ENCODE measurements at regions not wholly inside any gene's neighbourhood (a gene's known extent, or its start where the extent isn't known, plus 50 kb on each side); places are given as distances from the start of the nearest gene placed in this dataset.

DNA sequence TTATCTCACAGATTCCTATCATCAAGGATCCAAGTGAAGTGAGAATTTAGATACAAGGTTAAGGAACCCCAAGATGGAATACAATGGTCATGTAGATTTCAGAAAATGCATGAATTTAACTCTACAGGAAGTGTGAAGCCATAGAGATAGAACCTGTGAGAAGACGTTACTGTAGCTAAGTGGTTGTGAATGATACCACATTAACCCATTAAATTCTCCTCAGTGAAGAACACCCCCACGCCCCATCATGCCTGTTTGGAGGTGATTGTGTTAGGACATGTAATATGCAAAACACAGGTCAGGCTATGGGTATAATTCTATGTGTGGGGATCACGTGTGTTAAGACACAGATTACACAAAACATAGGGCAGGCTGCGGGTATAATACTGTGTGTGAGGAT is 1166.7 kb downstream of the EFNB2 start:
- H3K27ac ChIP-seq, result no peak overlapping the region
- no peak overlapping the region for H3K9ac ChIP-seq
- H3K9me3 ChIP-seq, result no peaks in the 10 kb centered on the region
- no peaks in the 10 kb centered on the region for H3K36me3 ChIP-seq
- H3K4me3 ChIP-seq, result no peak overlapping the region
- no peaks in the 10 kb centered on the region for H3K27me3 ChIP-seq
- no peaks in the 10 kb centered on the region for H3K4me1 ChIP-seq
- TF ChIP-seq Cebpa-rat (IDR thresholded peaks at IDR 0.05), result no peak
- no peak overlapping the region for H3K4me2 ChIP-seq
- no peaks in the 10 kb centered on the region for H4K20me1 ChIP-seq

GRCh38 chr13:105365831-105366230 is 1169.6 kb downstream of the EFNB2 start:
- TF ChIP-seq Cebpa-rat (IDR thresholded peaks at IDR 0.05), result no peak
- Histone ChIP-seq H4K20me1 (no peaks in the 10 kb centered on the region), H3K27ac (no peak overlapping the region), H3K36me3 (no peaks in the 10 kb centered on the region), H3K9me3 (no peaks in the 10 kb centered on the region), H3K4me1 (no peaks in the 10 kb centered on the region), H3K27me3 (no peaks in the 10 kb centered on the region), H3K4me2 (no peak overlapping the region), H3K9ac (no peak overlapping the region), H3K4me3 (no peak overlapping the region)

- Histone ChIP-seq H3K4me3 (no peak overlapping the region), H3K27ac (no peak overlapping the region), H3K4me1 (no peaks in the 10 kb centered on the region), H4K20me1 (no peaks in the 10 kb centered on the region), H3K4me2 (no peak overlapping the region), H3K9ac (no peak overlapping the region), H3K36me3 (no peaks in the 10 kb centered on the region), H3K27me3 (no peaks in the 10 kb centered on the region), H3K9me3 (no peaks in the 10 kb centered on the region)
- TF ChIP-seq Cebpa-rat (IDR thresholded peaks at IDR 0.05), result no peak
These were observed 1170.4 kb downstream of the EFNB2 start for GRCh38 chr13:105365021-105365550.

- Histone ChIP-seq H4K20me1 (no peaks in the 10 kb centered on the region), H3K27me3 (no peaks in the 10 kb centered on the region), H3K9me3 (no peaks in the 10 kb centered on the region), H3K27ac (no peak overlapping the region), H3K4me1 (no peaks in the 10 kb centered on the region), H3K4me3 (no peak overlapping the region), H3K4me2 (no peak overlapping the region), H3K9ac (no peak overlapping the region), H3K36me3 (no peaks in the 10 kb centered on the region)
- TF ChIP-seq Cebpa-rat (IDR thresholded peaks at IDR 0.05), result no peak
These were observed 1171.3 kb downstream of the EFNB2 start for GRCh38 chr13:105364191-105364590.

- no peak overlapping the region for H3K9ac ChIP-seq
- H3K9me3 ChIP-seq, result no peaks in the 10 kb centered on the region
- H3K4me1 ChIP-seq, result no peaks in the 10 kb centered on the region
- H3K4me3 ChIP-seq, result no peak overlapping the region
- no peaks in the 10 kb centered on the region for H3K36me3 ChIP-seq
- no peaks in the 10 kb centered on the region for H3K27me3 ChIP-seq
- H3K27ac ChIP-seq, result no peak overlapping the region
- no peaks in the 10 kb centered on the region for H4K20me1 ChIP-seq
- no peak for TF ChIP-seq Cebpa-rat (IDR thresholded peaks at IDR 0.05)
- no peak overlapping the region for H3K4me2 ChIP-seq
These were observed 1171.9 kb downstream of the EFNB2 start for GRCh38 chr13:105363261-105364190.

DNA sequence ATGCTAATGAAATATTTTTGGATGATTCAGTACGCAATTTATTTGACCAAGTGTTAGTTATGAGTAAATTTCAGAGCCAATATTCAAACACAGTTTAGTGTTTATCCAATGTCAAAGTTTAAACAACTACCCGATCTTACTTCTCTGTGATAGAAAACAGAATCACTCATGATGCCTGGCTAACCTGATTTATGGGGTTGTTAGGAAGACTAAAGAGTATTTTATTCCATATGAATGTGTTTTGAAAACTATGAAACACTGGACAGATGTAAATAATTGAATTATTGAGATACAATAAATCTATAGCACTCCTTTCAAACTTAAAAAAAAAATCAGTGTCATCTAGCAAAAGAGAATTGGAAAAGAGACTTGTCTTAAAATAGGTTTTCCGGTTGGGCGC is 1181.8 kb downstream of the EFNB2 start:
- TF ChIP-seq Cebpa-rat (IDR thresholded peaks at IDR 0.05), result no peak
- Histone ChIP-seq H3K9ac (no peak overlapping the region), H3K27ac (no peak overlapping the region), H3K4me2 (no peak overlapping the region), H3K4me3 (no peak overlapping the region), H3K9me3 (no peaks in the 10 kb centered on the region), H4K20me1 (no peaks in the 10 kb centered on the region), H3K27me3 (no peaks in the 10 kb centered on the region), H3K36me3 (no peaks in the 10 kb centered on the region), H3K4me1 (no peaks in the 10 kb centered on the region)

- H4K20me1 ChIP-seq, result no peaks in the 10 kb centered on the region
- no peaks in the 10 kb centered on the region for H3K27me3 ChIP-seq
- no peaks in the 10 kb centered on the region for H3K4me1 ChIP-seq
- H3K9me3 ChIP-seq, result no peaks in the 10 kb centered on the region
- no peak overlapping the region for H3K4me2 ChIP-seq
- TF ChIP-seq Cebpa-rat (IDR thresholded peaks at IDR 0.05), result no peak
- H3K4me3 ChIP-seq, result no peak overlapping the region
- no peak overlapping the region for H3K27ac ChIP-seq
- no peak overlapping the region for H3K9ac ChIP-seq
- H3K36me3 ChIP-seq, result no peaks in the 10 kb centered on the region
These were observed 1186.3 kb downstream of the EFNB2 start for GRCh38 chr13:105349082-105349723.

DNA sequence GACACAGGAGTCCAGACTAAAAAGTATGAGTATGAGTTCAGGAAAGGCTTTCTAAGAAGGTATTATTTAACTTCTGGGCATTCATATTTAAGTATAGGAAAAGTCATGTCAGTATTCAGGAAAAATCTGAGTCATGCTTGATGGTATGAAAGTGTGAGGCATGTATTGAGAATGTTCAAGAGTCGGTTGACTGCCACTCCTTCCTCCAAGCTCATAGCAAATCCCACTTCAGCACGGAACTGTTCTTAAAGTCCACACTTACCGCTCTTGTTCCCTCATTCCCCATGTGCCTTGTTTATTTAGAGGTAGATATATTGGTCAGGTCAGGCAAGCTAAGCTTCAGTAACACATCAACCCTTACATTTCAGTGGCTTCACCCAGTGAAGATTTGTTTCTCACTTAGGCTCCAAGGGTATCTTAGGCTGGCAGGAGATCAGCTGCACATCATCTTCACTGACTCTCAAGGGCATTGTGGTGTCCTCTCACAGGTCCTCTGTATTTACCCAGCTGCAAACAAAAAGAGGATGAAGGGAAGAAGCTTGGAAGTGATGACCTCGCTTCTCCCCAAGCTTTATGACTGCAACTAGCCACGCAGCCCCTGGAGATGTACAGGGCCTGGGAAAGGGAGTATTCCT is 1189.2 kb downstream of the EFNB2 start:
- Histone ChIP-seq H3K9ac (no peak overlapping the region), H3K9me3 (no peaks in the 10 kb centered on the region), H3K27ac (no peak overlapping the region), H3K4me1 (no peaks in the 10 kb centered on the region), H3K36me3 (no peaks in the 10 kb centered on the region), H4K20me1 (no peaks in the 10 kb centered on the region), H3K4me3 (no peak overlapping the region), H3K4me2 (no peak overlapping the region), H3K27me3 (no peaks in the 10 kb centered on the region)
- no peak for TF ChIP-seq Cebpa-rat (IDR thresholded peaks at IDR 0.05)

- H3K4me1 ChIP-seq, result no peaks in the 10 kb centered on the region
- no peaks in the 10 kb centered on the region for H3K36me3 ChIP-seq
- no peak overlapping the region for H3K4me3 ChIP-seq
- no peak for TF ChIP-seq Cebpa-rat (IDR thresholded peaks at IDR 0.05)
- no peak overlapping the region for H3K27ac ChIP-seq
- H3K4me2 ChIP-seq, result no peak overlapping the region
- no peaks in the 10 kb centered on the region for H3K9me3 ChIP-seq
- H3K27me3 ChIP-seq, result no peaks in the 10 kb centered on the region
- no peaks in the 10 kb centered on the region for H4K20me1 ChIP-seq
- no peak overlapping the region for H3K9ac ChIP-seq
These were observed 1189.7 kb downstream of the EFNB2 start for GRCh38 chr13:105345730-105346129.

- no peaks in the 10 kb centered on the region for H3K9me3 ChIP-seq
- H3K4me3 ChIP-seq, result no peak overlapping the region
- no peak overlapping the region for H3K27ac ChIP-seq
- no peaks in the 10 kb centered on the region for H3K27me3 ChIP-seq
- H3K9ac ChIP-seq, result no peak overlapping the region
- no peak for TF ChIP-seq Cebpa-rat (IDR thresholded peaks at IDR 0.05)
- no peaks in the 10 kb centered on the region for H3K4me1 ChIP-seq
- H4K20me1 ChIP-seq, result no peaks in the 10 kb centered on the region
- H3K36me3 ChIP-seq, result no peaks in the 10 kb centered on the region
- H3K4me2 ChIP-seq, result no peak overlapping the region
These were observed 1190.3 kb downstream of the EFNB2 start for GRCh38 chr13:105345131-105345530.
